Fibroblast of pulmonary artery (primary cell): ENCODE measurements at regions not wholly inside any gene's neighbourhood (a gene's known extent, or its start where the extent isn't known, plus 50 kb on each side); places are given as distances from the start of the nearest gene placed in this dataset.

Experiments used
- DNase-seq: peaks from one replicate; pipeline ENCODE4 v3.0.0-alpha.2; 2010; ENCODE audit warnings: low read depth
- H3K4me3 ChIP-seq: replicated peaks from 2 replicates; pipeline ENCODE4 v1.5.1; 2011; ENCODE audit warnings: low read depth, mild to moderate bottlenecking, control low read depth, low read length, moderate library complexity
- TF ChIP-seq, protein P1 (sequence below): IDR thresholded peaks from 2 replicates; pipeline ENCODE4 v1.5.1; 2011; ENCODE audit warnings: mild to moderate bottlenecking, control low read depth, low read length, inconsistent platforms; ENCODE audit errors: missing control alignments

DNA sequence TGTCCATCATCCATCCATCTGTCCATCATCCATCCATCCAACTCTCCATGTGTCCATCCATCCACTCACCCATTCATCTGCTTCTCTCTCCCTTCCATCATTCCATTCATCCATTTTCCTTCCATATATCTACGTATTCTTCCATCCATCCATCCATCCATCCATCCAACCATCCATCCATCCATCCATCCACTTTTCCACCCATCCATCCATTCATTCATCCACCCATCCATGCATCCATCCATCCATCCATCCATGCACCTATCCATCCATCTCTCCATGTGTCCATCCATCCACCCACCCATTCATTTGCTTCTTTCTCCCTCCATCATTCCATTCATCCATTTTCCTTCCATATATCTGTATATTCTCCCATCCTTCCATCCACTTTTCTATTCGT, 214.0 kb upstream of the RTL1 start:
- DNase-seq, result no peak
- TF ChIP-seq, protein P1, sequence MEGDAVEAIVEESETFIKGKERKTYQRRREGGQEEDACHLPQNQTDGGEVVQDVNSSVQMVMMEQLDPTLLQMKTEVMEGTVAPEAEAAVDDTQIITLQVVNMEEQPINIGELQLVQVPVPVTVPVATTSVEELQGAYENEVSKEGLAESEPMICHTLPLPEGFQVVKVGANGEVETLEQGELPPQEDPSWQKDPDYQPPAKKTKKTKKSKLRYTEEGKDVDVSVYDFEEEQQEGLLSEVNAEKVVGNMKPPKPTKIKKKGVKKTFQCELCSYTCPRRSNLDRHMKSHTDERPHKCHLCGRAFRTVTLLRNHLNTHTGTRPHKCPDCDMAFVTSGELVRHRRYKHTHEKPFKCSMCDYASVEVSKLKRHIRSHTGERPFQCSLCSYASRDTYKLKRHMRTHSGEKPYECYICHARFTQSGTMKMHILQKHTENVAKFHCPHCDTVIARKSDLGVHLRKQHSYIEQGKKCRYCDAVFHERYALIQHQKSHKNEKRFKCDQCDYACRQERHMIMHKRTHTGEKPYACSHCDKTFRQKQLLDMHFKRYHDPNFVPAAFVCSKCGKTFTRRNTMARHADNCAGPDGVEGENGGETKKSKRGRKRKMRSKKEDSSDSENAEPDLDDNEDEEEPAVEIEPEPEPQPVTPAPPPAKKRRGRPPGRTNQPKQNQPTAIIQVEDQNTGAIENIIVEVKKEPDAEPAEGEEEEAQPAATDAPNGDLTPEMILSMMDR, result no peak
- H3K4me3 ChIP-seq, result no peak overlapping the region

DNA sequence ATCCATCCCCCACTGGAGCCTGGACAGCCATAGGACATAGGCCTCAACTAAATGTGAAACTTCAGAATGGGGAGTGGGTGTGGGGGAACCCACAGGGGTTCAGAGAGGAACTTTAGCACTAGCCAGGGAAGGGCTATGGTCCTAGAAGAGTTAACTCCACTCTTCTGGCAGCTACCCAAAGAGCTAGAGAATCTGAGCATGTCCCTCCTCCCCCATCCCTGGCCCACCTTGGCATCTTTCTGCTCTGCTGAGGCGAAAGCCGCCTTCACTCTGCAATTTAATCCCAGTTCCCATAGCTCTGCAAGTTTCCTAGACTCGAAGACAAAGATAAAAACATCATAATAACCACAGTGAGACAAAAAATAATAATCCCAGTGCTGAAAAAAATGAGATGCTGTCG, 214.7 kb upstream of the RTL1 start:
- no peak for DNase-seq
- no peak overlapping the region for H3K4me3 ChIP-seq
- TF ChIP-seq, protein P1, result no peak

DNA sequence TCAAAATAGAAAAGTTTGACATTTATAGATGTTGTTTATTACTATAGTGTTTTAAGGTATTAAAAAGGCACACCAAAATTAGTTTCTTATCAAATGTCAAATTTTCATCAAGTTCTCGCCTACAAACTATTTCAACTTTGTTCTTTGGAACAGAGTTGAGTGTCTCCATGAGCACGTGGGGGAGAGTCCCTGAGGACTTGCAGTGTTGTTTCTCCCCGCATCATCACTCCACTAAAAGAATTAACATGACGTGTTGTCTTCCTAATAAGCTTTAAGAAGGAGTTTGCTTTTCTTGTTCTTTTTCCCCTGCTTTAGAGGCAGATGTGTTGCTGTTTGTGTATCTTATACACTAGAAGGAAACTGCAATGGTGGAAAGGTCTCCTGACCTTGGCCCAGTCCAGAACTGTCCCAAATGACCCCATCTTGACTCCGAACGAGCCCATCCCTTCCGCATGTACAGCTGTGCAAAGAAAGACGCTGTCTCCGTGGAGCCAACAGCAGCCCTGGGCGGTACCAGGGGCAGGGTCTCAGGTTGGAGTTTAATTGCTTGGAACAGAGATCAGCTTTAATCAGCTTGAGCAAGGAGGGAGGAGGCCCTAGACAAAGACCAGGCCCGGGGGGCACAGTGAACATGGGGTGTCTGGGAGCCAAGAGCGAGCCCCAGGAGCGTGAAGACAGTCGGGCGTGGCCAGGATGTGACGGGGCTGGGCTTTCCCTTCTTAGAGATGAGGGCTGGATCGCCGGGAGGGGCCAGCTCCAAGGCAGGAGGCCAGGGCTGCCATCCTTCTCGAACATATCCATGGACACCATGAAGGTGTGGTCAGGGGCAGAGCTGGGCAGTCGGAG, 215.4 kb upstream of the RTL1 start:
- TF ChIP-seq, protein P1, result no peak
- no peak for DNase-seq
- no peak overlapping the region for H3K4me3 ChIP-seq

DNA sequence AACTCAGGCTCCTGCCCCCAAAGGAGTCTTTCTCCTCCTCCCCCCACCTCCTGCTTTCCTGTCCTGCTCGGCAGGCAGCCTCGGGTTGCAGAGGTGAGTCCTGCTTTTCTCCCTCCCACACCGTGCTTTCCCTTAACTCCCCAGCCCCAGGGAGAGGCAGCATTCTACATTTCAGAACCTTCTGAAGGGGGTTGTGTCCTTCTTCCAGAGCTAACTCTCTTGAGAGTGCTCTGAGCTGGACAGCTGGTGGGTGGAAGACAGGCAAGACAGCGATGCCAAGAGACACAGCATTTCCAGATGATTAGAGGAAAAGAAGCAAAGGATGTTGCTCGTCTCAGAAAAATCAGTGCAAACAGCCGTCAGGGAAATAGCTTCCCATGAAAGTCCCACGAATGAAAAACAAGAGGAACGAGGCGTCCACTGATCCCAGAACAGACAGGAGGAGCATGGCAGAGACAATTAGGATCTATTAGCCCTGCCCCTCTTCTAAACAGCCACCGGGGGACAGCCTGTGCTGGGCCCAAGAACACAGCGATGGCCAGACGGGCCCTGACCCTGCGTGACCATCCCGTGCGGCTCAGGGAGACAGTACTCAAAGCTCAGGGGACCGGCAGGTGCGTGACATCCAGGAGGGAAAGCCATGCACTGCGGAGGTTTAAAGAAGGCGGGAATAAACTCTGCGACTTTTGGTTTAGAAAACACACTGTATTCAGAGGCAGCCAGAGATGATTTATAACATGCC, 216.5 kb upstream of the RTL1 start:
- TF ChIP-seq, protein P1, result no peak
- no peak overlapping the region for H3K4me3 ChIP-seq
- no peak for DNase-seq

DNA sequence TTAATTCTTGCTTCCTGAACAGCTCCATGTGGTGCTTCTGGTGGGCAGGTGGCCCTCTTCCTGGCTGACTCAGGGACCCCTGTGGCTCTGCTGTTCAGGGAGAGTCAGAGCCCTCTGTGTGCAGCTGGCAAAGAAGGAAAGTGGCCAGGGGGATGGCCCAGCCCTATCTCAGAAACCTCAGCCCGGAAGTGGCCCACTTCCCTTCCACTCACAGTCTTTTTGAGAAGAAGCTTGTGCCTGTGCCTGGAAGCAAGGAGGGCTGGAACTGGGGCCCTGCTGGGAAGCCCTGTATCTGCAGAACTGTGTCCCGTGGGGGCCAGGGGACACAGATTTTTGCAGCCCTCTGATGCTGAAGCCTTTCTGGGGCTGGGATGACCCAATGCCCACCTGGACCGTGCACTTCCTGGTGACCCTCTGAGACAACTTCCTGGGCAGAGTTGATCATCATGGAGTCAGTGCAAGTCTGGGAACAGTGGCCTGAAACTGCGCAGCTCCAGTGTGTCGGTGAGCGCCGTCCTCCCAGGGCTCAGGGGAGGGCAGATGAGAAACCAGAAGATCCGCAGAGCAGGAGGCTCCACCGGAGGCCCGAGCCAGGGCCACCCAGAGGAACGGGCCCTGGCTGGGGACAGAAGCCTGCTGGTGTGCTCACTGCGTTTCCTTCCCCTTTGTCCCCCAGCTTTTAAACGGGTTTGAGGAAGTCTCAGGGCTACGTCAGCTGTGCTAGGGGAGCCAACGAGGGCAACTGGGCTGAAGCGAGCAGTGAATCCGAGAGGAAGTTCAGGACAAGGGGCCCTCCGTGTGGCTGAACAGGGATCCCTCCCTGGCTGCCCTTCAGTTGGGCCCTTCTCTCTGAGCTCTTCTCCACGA, 217.4 kb upstream of the RTL1 start:
- no peak overlapping the region for H3K4me3 ChIP-seq
- TF ChIP-seq, protein P1, result no peak
- DNase-seq, result no peak

DNA sequence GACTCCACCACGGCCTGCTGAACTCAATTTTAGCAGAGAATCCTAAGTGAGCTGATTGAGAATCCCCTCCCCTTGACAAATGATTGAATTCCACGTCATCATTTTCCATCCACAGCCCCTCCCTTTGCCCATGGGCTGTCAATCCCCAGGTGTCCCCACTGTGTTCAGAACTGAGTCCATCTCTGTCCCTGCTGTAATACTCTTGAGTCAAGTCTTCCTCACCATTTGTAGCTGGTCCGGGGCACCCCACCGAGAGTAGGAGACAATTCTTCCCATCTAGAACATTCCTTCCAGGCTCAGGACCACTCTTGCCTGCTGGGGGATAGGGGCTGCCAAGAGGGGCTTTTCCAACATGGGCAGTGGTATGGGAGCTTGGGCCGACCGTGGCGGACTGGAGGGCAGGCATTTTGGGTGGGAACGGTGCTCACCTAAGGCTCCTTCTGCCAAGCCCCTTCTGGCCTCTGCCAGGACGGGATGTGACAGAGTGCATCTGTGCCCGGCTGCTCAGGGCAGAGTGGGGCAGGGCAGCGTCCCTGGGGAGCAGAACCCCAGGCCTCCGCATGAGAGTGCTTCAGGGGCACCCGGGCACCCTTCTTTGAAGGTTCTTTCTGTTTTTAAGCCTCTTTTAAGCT, 218.1 kb upstream of the RTL1 start:
- DNase-seq, result no peak
- TF ChIP-seq, protein P1, result no peak
- H3K4me3 ChIP-seq, result no peak overlapping the region
